HL-60 (cell line): ENCODE measurements at regions not wholly inside any gene's neighbourhood (a gene's known extent, or its start where the extent isn't known, plus 50 kb on each side); places are given as distances from the start of the nearest gene placed in this dataset.

Experiments
- DNase-seq, 2 experiments: peaks; one replicate each; pipeline ENCODE4 v3.0.0-alpha.2; 2010 to 2020; ENCODE audit warnings: low read depth in 1 of 2, low spot score in 1 of 2
- H3K27ac ChIP-seq: fragments of 250-450 bp; sonication (Bioruptor Pico); replicated peaks from 2 replicates; pipeline ENCODE4 v1.5.1; 2020; ENCODE audit warnings: mild to moderate bottlenecking, moderate library complexity
- H3K27me3 ChIP-seq: fragments of 250-450 bp; sonication (Bioruptor Pico); 2 replicates; pipeline ENCODE4 v1.5.1; 2021; ENCODE audit warnings: mild to moderate bottlenecking, moderate library complexity; ENCODE audit not compliant: insufficient read depth, poor library complexity, severe bottlenecking
- H3K4me3 ChIP-seq: replicated peaks from 2 replicates; pipeline ENCODE4 v1.5.1; 2011; ENCODE audit warnings: mild to moderate bottlenecking, control low read depth, low read length; ENCODE audit not compliant: insufficient read depth
- CTCF ChIP-seq: IDR thresholded peaks from one replicate; pipeline ENCODE4 v1.5.1; 2011; ENCODE audit warnings: low read length, control low read depth, inconsistent platforms; ENCODE audit not compliant: insufficient read depth
- GABPA ChIP-seq: IDR thresholded peaks from 2 replicates; pipeline ENCODE4 v1.6.1; 2012; ENCODE audit warnings: low read depth
- POLR2AphosphoS5 ChIP-seq: IDR thresholded peaks from 2 replicates; pipeline ENCODE4 v1.6.1; 2012; ENCODE audit warnings: low read depth
- SPI1 ChIP-seq: IDR thresholded peaks from 2 replicates; pipeline ENCODE4 v1.6.1; 2012; ENCODE audit warnings: low read depth, mild to moderate bottlenecking, borderline replicate concordance
- TF ChIP-seq, protein P1 (sequence below): IDR thresholded peaks from 2 replicates; pipeline ENCODE4 v1.6.1; 2012; ENCODE audit warnings: low read depth; ENCODE audit not compliant: insufficient replicate concordance

DNA sequence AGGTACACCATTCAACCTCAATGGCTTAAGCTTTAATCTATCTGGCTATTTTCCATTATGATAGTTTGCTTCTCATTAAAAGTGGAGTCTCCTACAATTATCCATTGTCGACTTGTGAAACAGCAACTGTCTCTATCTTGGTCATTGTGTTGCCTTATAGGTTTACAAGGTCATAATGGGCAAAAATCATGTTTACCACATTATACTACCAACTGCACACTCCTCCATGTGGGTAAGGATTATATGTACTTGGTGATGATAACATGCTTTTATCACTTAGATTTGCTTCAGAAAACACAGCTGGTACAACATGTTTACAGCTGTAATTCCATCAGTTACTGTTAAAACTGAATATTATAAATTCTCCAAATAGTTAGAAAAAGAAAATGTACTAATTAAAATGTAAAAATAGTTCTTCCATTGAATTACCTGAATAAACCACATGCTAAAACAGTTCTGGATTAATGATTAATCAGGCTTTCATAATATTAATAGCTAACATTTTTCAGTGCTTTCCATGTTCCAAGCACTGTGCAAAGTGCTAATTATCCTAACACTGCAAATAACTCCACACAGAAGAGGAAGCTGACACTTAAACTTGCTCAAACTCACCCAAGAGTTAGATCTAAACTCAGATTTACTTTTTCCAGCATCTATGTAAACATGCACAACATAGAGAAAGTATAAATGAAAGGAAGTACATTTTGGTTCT, 96.7 kb downstream of the OGFRL1 start:
- H3K27ac ChIP-seq, result no peak overlapping the region

GRCh38 chr6:71386215-71386614, 97.6 kb downstream of the OGFRL1 start:
- TF ChIP-seq GABPA (no peak), SPI1 (no peak), POLR2AphosphoS5 (no peak), CTCF (no peak)
- DNase-seq, result no peak
- Histone ChIP-seq H3K27me3 (peaks cover 3% of the 10 kb centered on the region), H3K4me3 (no peak overlapping the region), H3K27ac (no peak overlapping the region)

More for the DNA sequence above, 96.7 kb downstream of the OGFRL1 start:
- DNase-seq, result no peak
- TF ChIP-seq, protein P1, sequence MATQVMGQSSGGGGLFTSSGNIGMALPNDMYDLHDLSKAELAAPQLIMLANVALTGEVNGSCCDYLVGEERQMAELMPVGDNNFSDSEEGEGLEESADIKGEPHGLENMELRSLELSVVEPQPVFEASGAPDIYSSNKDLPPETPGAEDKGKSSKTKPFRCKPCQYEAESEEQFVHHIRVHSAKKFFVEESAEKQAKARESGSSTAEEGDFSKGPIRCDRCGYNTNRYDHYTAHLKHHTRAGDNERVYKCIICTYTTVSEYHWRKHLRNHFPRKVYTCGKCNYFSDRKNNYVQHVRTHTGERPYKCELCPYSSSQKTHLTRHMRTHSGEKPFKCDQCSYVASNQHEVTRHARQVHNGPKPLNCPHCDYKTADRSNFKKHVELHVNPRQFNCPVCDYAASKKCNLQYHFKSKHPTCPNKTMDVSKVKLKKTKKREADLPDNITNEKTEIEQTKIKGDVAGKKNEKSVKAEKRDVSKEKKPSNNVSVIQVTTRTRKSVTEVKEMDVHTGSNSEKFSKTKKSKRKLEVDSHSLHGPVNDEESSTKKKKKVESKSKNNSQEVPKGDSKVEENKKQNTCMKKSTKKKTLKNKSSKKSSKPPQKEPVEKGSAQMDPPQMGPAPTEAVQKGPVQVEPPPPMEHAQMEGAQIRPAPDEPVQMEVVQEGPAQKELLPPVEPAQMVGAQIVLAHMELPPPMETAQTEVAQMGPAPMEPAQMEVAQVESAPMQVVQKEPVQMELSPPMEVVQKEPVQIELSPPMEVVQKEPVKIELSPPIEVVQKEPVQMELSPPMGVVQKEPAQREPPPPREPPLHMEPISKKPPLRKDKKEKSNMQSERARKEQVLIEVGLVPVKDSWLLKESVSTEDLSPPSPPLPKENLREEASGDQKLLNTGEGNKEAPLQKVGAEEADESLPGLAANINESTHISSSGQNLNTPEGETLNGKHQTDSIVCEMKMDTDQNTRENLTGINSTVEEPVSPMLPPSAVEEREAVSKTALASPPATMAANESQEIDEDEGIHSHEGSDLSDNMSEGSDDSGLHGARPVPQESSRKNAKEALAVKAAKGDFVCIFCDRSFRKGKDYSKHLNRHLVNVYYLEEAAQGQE, result no peak
- TF ChIP-seq GABPA (no peak), CTCF (no peak), POLR2AphosphoS5 (no peak), SPI1 (no peak)
- Histone ChIP-seq H3K4me3 (no peak overlapping the region), H3K27me3 (peaks cover 3% of the 10 kb centered on the region)

- TF ChIP-seq SPI1, result no peak
- TF ChIP-seq, protein P1, result no peak
- TF ChIP-seq GABPA, result no peak
- no peak for TF ChIP-seq CTCF
- TF ChIP-seq POLR2AphosphoS5, result no peak
- H3K4me3 ChIP-seq, result no peak overlapping the region
Observed at GRCh38 chr6:71387179-71387578, 98.6 kb downstream of the OGFRL1 start.

More at GRCh38 chr6:71387179-71387578, 98.6 kb downstream of the OGFRL1 start:
- no peak for DNase-seq
- H3K27me3 ChIP-seq, result peaks cover 3% of the 10 kb centered on the region
- no peak overlapping the region for H3K27ac ChIP-seq
